Fibroblast of mammary gland (primary cell): ENCODE measurements at regions not wholly inside any gene's neighbourhood (a gene's known extent, or its start where the extent isn't known, plus 50 kb on each side); places are given as distances from the start of the nearest gene placed in this dataset.

ENCODE experiments used
- DNase-seq: peaks from one replicate; pipeline ENCODE4 v3.0.0-alpha.2; 2010; ENCODE audit warnings: low read depth
- H3K4me3 ChIP-seq: 2 replicates; pipeline ENCODE4 v1.5.1; 2011; ENCODE audit warnings: low read depth, mild to moderate bottlenecking, low read length, moderate library complexity; ENCODE audit not compliant: control insufficient read depth
- CTCF ChIP-seq: conservative IDR thresholded peaks from 2 replicates; pipeline ENCODE4 v1.5.1; 2011; ENCODE audit warnings: low read depth, low read length, inconsistent platforms; ENCODE audit not compliant: control insufficient read depth, insufficient read depth

- DNase-seq = peak; percentile 55
- TF ChIP-seq CTCF = no peak
- H3K4me3 ChIP-seq = no peak overlapping the region
These were observed 86.3 kb downstream of the SOX4 start for GRCh38 chr6:21679761-21680265.

- H3K4me3 ChIP-seq = no peak overlapping the region
- TF ChIP-seq CTCF = no peak
- no peak for DNase-seq
These were observed 87.1 kb downstream of the SOX4 start for GRCh38 chr6:21680611-21681010.

GRCh38 chr6:21690489-21690888, 96.9 kb downstream of the SOX4 start:
- no peak overlapping the region for H3K4me3 ChIP-seq
- DNase-seq = no peak
- no peak for TF ChIP-seq CTCF

GRCh38 chr6:21691685-21692346, 98.3 kb downstream of the SOX4 start:
- DNase-seq = no peak
- no peak overlapping the region for H3K4me3 ChIP-seq
- no peak for TF ChIP-seq CTCF

- DNase-seq = no peak
- no peak overlapping the region for H3K4me3 ChIP-seq
- TF ChIP-seq CTCF = no peak
These were observed 99.2 kb downstream of the SOX4 start for GRCh38 chr6:21692721-21693120.

- no peak overlapping the region for H3K4me3 ChIP-seq
- DNase-seq = no peak
- TF ChIP-seq CTCF = no peak
These were observed 100.6 kb downstream of the SOX4 start for GRCh38 chr6:21694168-21694567.
